AG04449 (cell line): ENCODE measurements at regions not wholly inside any gene's neighbourhood (a gene's known extent, or its start where the extent isn't known, plus 50 kb on each side); places are given as distances from the start of the nearest gene placed in this dataset.
"Not testable (repeated sequence)": the region's sequence is repeated elsewhere in the genome, so short reads cannot be mapped to it uniquely, and the experiment has no call there.

Source experiments
- CTCF ChIA-PET: fragments of 350-600 bp; formaldehyde crosslinking; extraction: SDS; loops from one replicate; lab custom pipeline; 2021; ENCODE audit warnings: antibody characterized with exemption; lab: Yijun Ruan, JAX
- POLR2A ChIA-PET: fragments of 400-600, 350-600 bp; formaldehyde crosslinking; extraction: SDS; loops from one replicate; lab custom pipeline; 2020; ENCODE audit warnings: antibody characterized with exemption, inconsistent platforms; lab: Yijun Ruan, JAX
- DNase-seq: peaks from one replicate; pipeline ENCODE4 v3.0.0-alpha.2; 2010; ENCODE audit warnings: low read depth, low spot score
- H3K4me3 ChIP-seq: 2 replicates; pipeline ENCODE4 v1.5.1; 2011; ENCODE audit warnings: low read depth, mild to moderate bottlenecking, control low read depth, low read length
- TF ChIP-seq, protein P1 (sequence below): IDR thresholded peaks from one replicate; pipeline ENCODE4 v1.5.1; 2011; ENCODE audit warnings: mild to moderate bottlenecking, moderate library complexity, low read length, control low read depth, inconsistent platforms; ENCODE audit not compliant: insufficient read depth; ENCODE audit errors: missing control alignments

GRCh38 chrX:7503251-7503650 lies 339.7 kb upstream of the VCX start:
- H3K4me3 ChIP-seq: no peak overlapping the region
- CTCF ChIA-PET: no interaction called here
- TF ChIP-seq, protein P1, sequence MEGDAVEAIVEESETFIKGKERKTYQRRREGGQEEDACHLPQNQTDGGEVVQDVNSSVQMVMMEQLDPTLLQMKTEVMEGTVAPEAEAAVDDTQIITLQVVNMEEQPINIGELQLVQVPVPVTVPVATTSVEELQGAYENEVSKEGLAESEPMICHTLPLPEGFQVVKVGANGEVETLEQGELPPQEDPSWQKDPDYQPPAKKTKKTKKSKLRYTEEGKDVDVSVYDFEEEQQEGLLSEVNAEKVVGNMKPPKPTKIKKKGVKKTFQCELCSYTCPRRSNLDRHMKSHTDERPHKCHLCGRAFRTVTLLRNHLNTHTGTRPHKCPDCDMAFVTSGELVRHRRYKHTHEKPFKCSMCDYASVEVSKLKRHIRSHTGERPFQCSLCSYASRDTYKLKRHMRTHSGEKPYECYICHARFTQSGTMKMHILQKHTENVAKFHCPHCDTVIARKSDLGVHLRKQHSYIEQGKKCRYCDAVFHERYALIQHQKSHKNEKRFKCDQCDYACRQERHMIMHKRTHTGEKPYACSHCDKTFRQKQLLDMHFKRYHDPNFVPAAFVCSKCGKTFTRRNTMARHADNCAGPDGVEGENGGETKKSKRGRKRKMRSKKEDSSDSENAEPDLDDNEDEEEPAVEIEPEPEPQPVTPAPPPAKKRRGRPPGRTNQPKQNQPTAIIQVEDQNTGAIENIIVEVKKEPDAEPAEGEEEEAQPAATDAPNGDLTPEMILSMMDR: no peak
- POLR2A ChIA-PET: no interaction called here
- DNase-seq: no peak

DNA sequence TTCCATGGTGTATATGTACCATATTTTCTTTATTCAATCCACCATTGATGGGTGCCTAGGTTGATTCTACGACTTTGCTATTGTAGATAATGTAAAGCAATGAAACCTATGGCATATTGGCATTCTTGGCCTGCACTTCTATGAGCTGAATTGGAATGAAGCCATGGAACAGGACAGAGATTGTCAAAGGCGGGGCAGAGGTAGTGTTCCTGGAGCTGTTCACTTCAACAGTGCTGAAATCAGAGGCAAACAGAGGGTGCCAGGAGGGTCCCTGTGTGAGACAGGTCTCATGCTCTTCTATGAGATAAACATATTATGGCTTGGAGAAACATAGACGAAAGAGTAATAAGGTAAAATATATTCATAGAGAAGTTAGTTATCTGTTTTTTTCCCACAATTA lies 342.6 kb upstream of the VCX start:
- DNase-seq: no peak
- POLR2A ChIA-PET: no interaction called here
- TF ChIP-seq, protein P1: no peak
- CTCF ChIA-PET: no interaction called here
- H3K4me3 ChIP-seq: no peak overlapping the region

GRCh38 chrX:7486505-7486904 lies 338.6 kb upstream of the PUDP start:
- no peak overlapping the region for H3K4me3 ChIP-seq
- POLR2A ChIA-PET: no interaction called here
- CTCF ChIA-PET: no interaction called here
- DNase-seq: no peak
- TF ChIP-seq, protein P1: no peak

- POLR2A ChIA-PET: no interaction called here
- CTCF ChIA-PET: no interaction called here
These were observed 337.1 kb upstream of the PUDP start for GRCh38 chrX:7485061-7485460.

DNA sequence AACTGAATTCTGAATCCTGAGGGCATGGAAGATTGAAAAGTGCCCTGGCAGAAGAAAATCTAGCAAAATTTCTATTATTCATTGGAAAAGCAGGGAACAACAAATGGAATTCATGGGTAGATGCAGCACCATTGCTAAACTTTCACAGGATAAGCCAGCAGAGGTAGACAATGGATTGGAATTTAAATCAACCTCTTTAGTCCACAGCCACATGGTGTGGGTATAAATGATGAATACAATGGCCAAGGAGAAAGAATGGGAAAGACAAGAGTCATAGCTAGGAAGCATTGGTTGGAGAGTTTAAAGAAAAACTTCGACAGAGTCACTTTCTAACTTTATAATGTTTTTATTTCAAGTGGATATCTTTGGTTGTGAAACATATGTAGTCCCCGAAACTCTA lies 332.8 kb upstream of the PUDP start:
- TF ChIP-seq, protein P1: no peak
- no peak for DNase-seq
- no peak overlapping the region for H3K4me3 ChIP-seq
- ChIA-PET CTCF (no interaction called here), POLR2A (no interaction called here)

More at GRCh38 chrX:7485061-7485460, 337.1 kb upstream of the PUDP start:
- no peak for DNase-seq
- no peak overlapping the region for H3K4me3 ChIP-seq
- TF ChIP-seq, protein P1: no peak

- no peak overlapping the region for H3K4me3 ChIP-seq
- TF ChIP-seq, protein P1: no peak
- DNase-seq: no peak
- POLR2A ChIA-PET: no interaction called here
- CTCF ChIA-PET: no interaction called here
These were observed 314.2 kb upstream of the PUDP start for GRCh38 chrX:7462110-7462509.

DNA sequence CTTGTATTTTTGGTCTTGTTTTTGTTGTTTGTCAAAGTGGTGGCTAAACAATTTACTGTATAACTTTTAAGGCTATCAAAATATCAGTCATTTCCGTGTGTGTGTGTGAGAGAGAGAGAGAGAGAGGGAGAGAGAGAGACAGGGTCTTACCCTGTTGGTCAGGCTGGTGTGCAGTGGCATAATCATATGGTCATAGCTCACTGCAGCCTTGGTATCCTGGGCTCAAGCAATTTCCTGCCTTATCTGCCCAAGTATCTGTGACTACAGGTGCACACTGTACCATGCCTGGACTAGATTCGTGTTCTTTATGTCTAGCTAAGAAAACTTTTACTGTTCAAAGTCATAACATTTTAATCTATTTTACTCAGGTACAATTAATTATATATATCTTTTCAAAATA lies 313.1 kb upstream of the PUDP start:
- CTCF ChIA-PET, POLR2A ChIA-PET, H3K4me3 ChIP-seq, DNase-seq: not testable (repeated sequence)
